Skin epidermis (tissue), 12 donors: ENCODE measurements at regions not wholly inside any gene's neighbourhood (a gene's known extent, or its start where the extent isn't known, plus 50 kb on each side); places are given as distances from the start of the nearest gene placed in this dataset.

Experiments used
- H3K27ac ChIP-seq, 21 experiments: fragments of 200-600 bp; sonication (generic) in 11 of 21; one replicate each; pipeline ENCODE4 v1.5.0; 2020; ENCODE audit warnings: mild to moderate bottlenecking in 3 of 21, inconsistent platforms in 2 of 21, moderate library complexity in 2 of 21
- H3K4me3 ChIP-seq, 7 experiments: fragments of 200-600 bp; sonication (generic) in 2 of 7; one replicate each; pipeline ENCODE4 v1.5.0; 2020; ENCODE audit warnings: inconsistent platforms in 2 of 7, mild to moderate bottlenecking in 2 of 7, moderate library complexity in 1 of 7

DNA sequence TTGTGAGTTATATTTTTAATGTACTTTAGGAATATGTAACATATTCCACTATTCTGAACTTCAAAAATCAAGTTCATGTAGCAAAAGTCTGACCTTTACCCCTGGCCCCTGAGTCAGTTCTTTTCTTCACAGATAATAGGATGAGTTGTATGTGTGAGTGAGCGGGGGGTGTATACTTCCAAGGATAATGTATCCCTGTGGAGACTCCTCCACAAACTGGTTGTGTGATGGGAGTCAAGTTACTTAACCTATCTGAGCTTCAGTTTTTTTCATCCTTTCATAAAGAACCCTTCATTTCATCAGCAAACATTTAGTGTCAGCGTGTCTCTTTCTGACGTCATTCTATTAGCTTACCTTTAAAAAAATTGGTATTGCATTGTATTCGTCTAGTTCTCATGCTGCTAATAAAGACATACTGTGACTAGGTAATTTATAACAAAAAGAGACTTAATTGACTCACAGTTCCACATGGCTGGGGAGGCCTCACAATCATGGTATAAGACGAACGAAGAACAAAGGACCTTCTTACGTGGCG, 288.1 kb upstream of the GPC6 start:
- H3K4me3 ChIP-seq: no peak overlapping the region
- no peak overlapping the region for H3K27ac ChIP-seq

- no peak overlapping the region for H3K4me3 ChIP-seq
- no peak overlapping the region for H3K27ac ChIP-seq
Measured at GRCh38 chr13:92941167-92941566, 285.4 kb upstream of the GPC6 start.

DNA sequence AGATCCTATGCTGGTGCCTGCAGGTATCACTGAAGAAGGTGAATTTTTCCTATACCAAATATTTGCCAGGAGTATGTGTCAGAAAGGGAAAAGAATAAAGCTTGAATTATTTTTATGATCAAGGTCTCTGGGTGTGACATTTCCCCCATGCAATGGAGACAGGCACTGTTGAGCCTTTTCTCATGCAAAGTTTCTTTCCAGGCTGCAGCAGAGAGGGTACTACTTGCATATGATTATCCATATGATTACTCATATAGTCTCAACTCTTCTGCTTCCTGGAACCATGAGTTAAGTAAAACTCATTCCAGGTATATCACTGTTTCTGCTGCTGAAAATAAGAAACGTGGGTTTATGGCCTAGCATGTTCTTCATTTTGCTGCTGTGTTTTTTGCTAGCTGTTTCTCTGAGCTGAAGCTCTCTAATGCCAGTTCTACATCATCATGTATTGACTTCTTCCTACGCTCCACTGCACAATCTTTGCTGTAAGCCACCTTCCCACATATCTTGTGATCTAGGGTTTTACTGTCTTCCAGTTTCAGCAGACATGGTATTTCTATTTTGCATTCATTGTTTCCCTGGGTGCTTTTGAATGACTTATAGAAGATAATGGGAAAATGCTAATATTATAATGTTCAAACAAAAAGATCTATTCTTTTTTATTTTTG, 278.7 kb upstream of the GPC6 start:
- no peak overlapping the region for H3K4me3 ChIP-seq
- no peak overlapping the region for H3K27ac ChIP-seq

DNA sequence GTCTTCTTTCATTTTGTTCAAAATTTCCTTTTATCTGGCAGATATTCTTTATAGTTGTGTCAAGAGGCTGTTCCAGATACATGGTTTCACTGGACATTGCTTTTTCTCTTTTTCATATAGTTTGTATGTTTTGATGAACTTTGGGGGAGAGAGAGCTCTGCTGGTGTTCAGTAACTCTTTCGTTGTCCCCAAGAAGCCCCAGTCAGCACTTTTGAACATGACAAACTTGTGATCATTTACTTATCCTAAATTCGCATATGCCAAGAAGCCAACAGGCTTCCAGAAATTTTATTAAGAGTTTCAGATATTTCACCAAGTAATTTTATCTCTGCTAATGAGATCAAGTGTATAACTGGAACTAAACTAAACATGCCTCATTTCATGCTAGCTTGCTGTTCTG, 275.8 kb upstream of the GPC6 start:
- Histone ChIP-seq H3K27ac (no peak overlapping the region), H3K4me3 (no peak overlapping the region)

GRCh38 chr13:92951273-92951890, 275.2 kb upstream of the GPC6 start:
- no peak overlapping the region for H3K4me3 ChIP-seq
- no peak overlapping the region for H3K27ac ChIP-seq

- no peak overlapping the region for H3K27ac ChIP-seq
- no peak overlapping the region for H3K4me3 ChIP-seq
Measured at GRCh38 chr13:92952161-92952560, 274.4 kb upstream of the GPC6 start.

DNA sequence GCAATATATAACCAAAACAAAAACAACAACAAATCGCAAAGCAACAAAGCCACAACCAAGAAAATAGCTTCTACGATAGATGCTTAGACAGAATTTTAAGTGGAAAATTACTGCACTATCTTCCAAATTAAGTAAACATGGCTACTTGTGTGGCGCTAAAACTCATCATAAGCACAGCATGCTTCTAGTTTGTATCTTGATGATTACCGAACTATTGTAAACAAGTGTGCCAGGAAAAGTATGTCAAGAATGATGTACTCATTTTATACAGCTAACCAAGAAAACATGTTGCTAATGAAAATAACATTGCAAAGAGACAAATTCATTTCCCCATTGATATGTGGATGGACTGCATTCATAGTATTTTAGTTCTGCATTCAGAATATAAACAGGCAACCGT, 271.9 kb upstream of the GPC6 start:
- Histone ChIP-seq H3K27ac (no peak overlapping the region), H3K4me3 (no peak overlapping the region)

- Histone ChIP-seq H3K27ac (no peak overlapping the region), H3K4me3 (no peak overlapping the region)
Measured at GRCh38 chr13:92959790-92960189, 266.8 kb upstream of the GPC6 start.

- no peak overlapping the region for H3K4me3 ChIP-seq
- H3K27ac ChIP-seq: no peak overlapping the region
Measured at GRCh38 chr13:92963029-92963428, 263.6 kb upstream of the GPC6 start.

DNA sequence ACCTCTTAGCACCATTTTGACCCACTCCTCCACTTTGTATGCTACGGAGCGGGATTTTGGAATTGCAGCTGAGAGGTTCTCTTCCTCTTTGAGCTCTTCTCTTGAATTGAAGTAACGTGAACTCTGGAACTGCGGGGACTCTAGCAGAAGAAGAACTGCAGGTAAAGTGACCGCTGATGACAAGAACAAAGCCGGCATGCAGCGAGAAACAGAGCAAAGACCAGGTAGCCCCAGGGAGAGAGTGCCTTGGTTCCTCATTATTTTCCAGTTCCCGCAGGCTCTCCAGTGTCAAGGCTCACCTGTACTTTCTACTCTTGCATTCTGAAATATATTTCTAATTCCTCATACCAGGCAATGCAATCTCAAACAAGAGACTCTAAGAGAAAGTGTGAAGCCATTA, 260.3 kb upstream of the GPC6 start:
- Histone ChIP-seq H3K27ac (no peak overlapping the region), H3K4me3 (no peak overlapping the region)

- no peak overlapping the region for H3K27ac ChIP-seq
- no peak overlapping the region for H3K4me3 ChIP-seq
Measured at GRCh38 chr13:92966900-92967299, 259.7 kb upstream of the GPC6 start.

- Histone ChIP-seq H3K4me3 (no peak overlapping the region), H3K27ac (no peak overlapping the region)
Measured at GRCh38 chr13:92967923-92968322, 258.7 kb upstream of the GPC6 start.

DNA sequence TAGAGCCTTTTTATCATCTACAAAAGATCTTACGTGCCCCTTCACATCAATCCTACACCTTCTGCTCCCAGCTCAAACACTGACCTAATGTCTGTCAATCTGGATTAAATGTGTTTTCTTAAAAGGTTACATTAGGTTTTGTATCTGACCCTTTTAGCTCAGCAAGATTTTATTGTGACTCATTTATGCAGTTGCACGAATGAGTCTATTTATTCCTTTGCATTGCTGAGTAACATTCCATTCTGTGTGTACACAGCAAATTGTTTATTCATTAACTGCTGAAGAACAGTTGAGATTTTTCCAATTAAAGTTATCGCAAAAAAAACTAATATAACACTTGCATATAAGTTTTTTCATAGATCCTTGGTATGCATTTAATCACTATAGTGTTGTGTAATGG, 253.9 kb upstream of the GPC6 start:
- H3K27ac ChIP-seq: no peak overlapping the region
- no peak overlapping the region for H3K4me3 ChIP-seq

DNA sequence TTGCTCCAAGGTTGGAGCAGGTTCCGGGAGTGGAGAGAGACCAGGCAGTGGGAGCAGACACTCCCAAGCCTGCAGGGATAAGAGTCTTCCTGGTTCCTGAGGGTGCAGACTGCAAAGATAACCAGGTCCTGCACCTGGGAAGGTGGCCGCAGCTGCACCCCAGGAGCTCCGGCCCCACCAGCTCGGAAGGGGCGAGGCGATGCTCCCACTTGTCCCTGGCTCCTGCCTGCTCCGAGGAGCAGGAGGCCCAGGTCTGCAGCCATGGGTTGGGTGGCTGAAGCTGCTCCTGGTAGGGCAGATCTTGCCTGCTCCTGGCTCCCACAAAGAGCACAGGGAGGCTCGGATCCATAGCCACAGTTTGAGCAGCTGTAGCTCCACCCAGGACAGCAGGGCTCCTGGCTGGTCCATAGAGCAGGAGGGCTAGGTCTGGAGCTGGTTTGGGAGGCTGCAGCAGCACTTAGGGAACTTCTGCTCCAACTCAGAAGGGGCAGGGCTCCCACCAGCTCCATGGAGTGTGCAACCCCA, 251.6 kb upstream of the GPC6 start:
- Histone ChIP-seq H3K4me3 (no peak overlapping the region), H3K27ac (no peak overlapping the region)

GRCh38 chr13:92976657-92977056, 249.9 kb upstream of the GPC6 start:
- H3K4me3 ChIP-seq: no peak overlapping the region
- H3K27ac ChIP-seq: no peak overlapping the region

GRCh38 chr13:92984151-92984550, 242.5 kb upstream of the GPC6 start:
- Histone ChIP-seq H3K4me3 (no peak overlapping the region), H3K27ac (no peak overlapping the region)

GRCh38 chr13:92989301-92989700, 237.3 kb upstream of the GPC6 start:
- Histone ChIP-seq H3K27ac (no peak overlapping the region), H3K4me3 (no peak overlapping the region)

GRCh38 chr13:92991692-92992091, 234.9 kb upstream of the GPC6 start:
- no peak overlapping the region for H3K4me3 ChIP-seq
- H3K27ac ChIP-seq: no peak overlapping the region

DNA sequence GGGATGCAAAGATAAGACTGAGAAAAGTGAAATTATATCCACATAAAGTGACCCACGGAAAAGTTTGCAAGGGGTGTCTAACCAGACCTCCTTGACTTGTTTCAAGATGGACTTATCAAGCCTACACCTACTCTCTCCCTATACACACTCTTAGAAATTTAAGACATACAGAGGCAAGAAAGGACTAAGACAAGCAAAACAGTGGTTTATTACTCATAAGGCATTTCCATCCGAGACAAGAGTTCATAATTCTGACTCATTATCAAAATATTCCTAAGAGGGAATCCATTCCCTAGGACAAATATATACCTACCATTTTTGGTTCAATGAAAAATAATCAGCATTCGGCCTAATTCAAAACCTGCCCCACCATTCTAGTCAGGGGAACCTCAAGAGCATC, 232.6 kb upstream of the GPC6 start:
- H3K27ac ChIP-seq: no peak overlapping the region
- no peak overlapping the region for H3K4me3 ChIP-seq

GRCh38 chr13:93001866-93002461, 224.6 kb upstream of the GPC6 start:
- Histone ChIP-seq H3K4me3 (no peak overlapping the region), H3K27ac (no peak overlapping the region)

- H3K27ac ChIP-seq: no peak overlapping the region
- H3K4me3 ChIP-seq: no peak overlapping the region
Measured at GRCh38 chr13:93003531-93003930, 223.1 kb upstream of the GPC6 start.
